MG63 (cell line): ENCODE measurements at regions not wholly inside any gene's neighbourhood (a gene's known extent, or its start where the extent isn't known, plus 50 kb on each side); places are given as distances from the start of the nearest gene placed in this dataset.
"Not testable (repeated sequence)": the region's sequence is repeated elsewhere in the genome, so short reads cannot be mapped to it uniquely, and the experiment has no call there.

Experiments used
- DNase-seq: peaks from one replicate; pipeline ENCODE4 v3.0.0-alpha.2; 2020
- H3K27me3 ChIP-seq: fragments of 250-450 bp; sonication (Bioruptor Pico); 2 replicates; pipeline ENCODE4 v1.5.1; 2020; ENCODE audit warnings: mild to moderate bottlenecking, moderate library complexity
- H3K36me3 ChIP-seq: fragments of 250-450 bp; sonication (Bioruptor Pico); 2 replicates; pipeline ENCODE4 v1.5.1; 2020; ENCODE audit warnings: mild to moderate bottlenecking, moderate library complexity
- H3K4me3 ChIP-seq: fragments of 250-450 bp; sonication (Bioruptor Pico); 2 replicates; pipeline ENCODE4 v1.5.1; 2020; ENCODE audit warnings: mild to moderate bottlenecking, moderate library complexity
- H3K9me3 ChIP-seq: fragments of 250-450 bp; sonication (Bioruptor Pico); 2 replicates; pipeline ENCODE4 v1.5.1; 2020; ENCODE audit warnings: mild to moderate bottlenecking, moderate library complexity

GRCh38 chr4:184288451-184289178 is 70.9 kb upstream of the ENPP6 start:
- no peaks in the 10 kb centered on the region for H3K9me3 ChIP-seq
- no peak for DNase-seq

DNA sequence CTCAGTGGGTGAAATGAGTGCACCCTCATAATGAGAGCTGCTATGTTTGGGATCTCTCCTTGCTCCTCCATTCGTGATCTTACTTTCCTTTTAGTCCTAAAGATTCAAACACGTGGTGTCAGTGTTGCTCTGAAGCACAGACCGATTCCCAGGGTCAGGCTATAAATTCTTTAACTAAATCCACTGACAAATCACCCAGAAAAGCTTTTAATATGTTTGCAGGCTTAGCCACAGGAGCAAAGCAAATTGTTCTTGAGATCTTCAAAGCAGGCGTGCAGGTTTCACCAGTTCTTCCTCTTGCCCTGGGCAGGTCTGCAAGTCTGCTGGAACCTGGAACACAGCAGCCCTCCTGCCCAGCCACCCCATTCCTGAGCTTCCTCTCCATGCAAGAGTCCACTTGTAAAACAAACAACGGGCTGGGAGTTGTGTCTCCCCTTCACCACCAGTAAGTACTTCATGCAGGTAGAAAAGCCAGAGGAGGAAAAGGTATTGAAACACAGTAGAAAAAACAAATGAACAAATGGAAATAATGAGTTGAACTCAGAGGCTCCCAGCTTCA is 70.1 kb upstream of the ENPP6 start:
- no peak overlapping the region for H3K4me3 ChIP-seq
- DNase-seq: no peak
- H3K9me3 ChIP-seq: no peaks in the 10 kb centered on the region
- no peaks in the 10 kb centered on the region for H3K27me3 ChIP-seq
- H3K36me3 ChIP-seq: no peaks in the 10 kb centered on the region

More at GRCh38 chr4:184288451-184289178, 70.9 kb upstream of the ENPP6 start:
- no peaks in the 10 kb centered on the region for H3K36me3 ChIP-seq
- no peak overlapping the region for H3K4me3 ChIP-seq
- no peaks in the 10 kb centered on the region for H3K27me3 ChIP-seq

DNA sequence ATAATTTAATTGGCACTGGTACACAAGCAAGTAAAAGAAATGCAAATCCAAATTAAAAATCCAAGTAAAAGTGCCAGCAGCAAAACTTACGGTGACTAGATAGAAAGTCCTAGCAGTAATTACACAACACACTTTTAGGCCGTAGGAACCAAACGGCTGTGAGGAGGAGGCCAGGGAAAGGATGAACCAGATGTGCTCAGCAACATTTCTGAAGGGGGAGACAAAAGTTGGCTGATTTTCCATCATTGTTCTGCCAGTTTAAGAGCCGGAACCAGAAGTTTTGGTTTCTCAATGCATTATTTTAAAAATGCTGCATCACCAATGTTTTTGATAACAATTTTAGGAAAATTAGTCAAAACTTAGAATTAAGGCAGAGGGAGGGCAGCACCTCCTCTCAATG is 68.7 kb upstream of the ENPP6 start:
- DNase-seq: no peak
- Histone ChIP-seq H3K36me3 (no peaks in the 10 kb centered on the region), H3K27me3 (no peaks in the 10 kb centered on the region), H3K4me3 (no peak overlapping the region), H3K9me3 (no peaks in the 10 kb centered on the region)

DNA sequence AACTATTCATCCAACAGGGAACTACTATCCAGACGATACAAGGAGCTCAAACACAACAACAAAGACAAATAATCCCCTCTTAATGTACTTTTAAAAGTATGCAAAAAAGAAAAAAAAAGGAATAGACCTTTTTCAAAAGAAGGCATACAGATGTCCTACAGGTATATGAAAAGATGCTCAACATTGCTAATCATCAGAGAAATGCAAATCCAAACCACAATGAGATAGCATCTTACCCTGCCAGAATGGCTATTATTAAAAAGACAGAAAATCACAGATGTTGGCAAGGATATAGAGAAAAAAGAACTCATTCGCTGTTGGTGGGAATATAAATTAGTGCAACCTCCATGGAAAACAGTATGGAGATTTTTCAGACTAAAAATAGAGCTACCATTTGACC is 67.1 kb upstream of the ENPP6 start:
- no peak overlapping the region for H3K4me3 ChIP-seq
- no peaks in the 10 kb centered on the region for H3K9me3 ChIP-seq
- no peaks in the 10 kb centered on the region for H3K36me3 ChIP-seq
- no peaks in the 10 kb centered on the region for H3K27me3 ChIP-seq
- no peak for DNase-seq

GRCh38 chr4:184284336-184284690 is 66.6 kb upstream of the ENPP6 start:
- DNase-seq: no peak
- no peaks in the 10 kb centered on the region for H3K27me3 ChIP-seq
- no peaks in the 10 kb centered on the region for H3K36me3 ChIP-seq
- no peaks in the 10 kb centered on the region for H3K9me3 ChIP-seq
- H3K4me3 ChIP-seq: no peak overlapping the region

GRCh38 chr4:184283659-184284335 is 66.1 kb upstream of the ENPP6 start:
- H3K36me3 ChIP-seq: no peaks in the 10 kb centered on the region
- no peaks in the 10 kb centered on the region for H3K9me3 ChIP-seq
- no peaks in the 10 kb centered on the region for H3K27me3 ChIP-seq
- H3K4me3 ChIP-seq: no peak overlapping the region
- DNase-seq: no peak

DNA sequence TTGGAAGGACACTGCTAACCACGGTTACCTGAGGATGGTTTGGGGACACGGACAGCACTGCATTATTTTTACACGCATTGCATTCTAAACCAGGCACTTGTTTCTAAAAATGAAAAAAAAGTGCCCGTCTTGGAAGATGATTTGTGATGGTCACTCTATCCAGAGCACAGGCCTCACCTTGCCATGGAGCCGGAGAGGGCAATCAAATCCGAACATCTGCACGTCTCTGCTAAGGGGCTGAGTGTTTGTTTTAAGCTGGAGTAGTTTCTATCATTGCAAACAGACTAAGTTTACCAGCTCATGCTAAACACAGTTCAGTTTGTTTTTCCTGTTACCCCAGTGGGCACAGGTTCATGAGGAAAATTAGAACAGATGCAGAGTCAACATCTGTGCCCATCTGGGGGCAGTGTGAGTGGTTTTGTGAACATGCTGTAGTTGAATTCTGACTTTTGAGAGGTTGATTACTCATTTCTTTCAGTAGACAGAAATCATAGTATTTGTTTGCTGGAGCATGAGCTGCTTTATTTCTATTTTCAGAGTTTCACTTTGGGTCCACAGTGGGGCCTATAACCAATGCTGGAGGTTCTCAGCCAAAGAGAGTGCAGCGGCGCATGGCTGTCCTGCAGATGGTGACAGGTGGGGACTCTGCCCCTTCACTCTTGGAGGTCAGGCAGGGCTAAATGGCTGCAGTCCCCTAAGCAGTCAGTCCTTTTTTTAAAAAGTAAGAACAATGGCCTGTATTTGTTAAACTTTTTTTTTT is 65.4 kb upstream of the ENPP6 start:
- Histone ChIP-seq H3K27me3 (no peaks in the 10 kb centered on the region), H3K36me3 (no peaks in the 10 kb centered on the region), H3K9me3 (no peaks in the 10 kb centered on the region), H3K4me3 (no peak overlapping the region)
- no peak for DNase-seq

- H3K9me3 ChIP-seq: no peaks in the 10 kb centered on the region
- H3K4me3 ChIP-seq: no peak overlapping the region
- H3K36me3 ChIP-seq: no peaks in the 10 kb centered on the region
- DNase-seq: no peak
- H3K27me3 ChIP-seq: no peaks in the 10 kb centered on the region
These were observed 64.6 kb upstream of the ENPP6 start for GRCh38 chr4:184282251-184282713.

- DNase-seq: no peak
- Histone ChIP-seq H3K9me3 (no peaks in the 10 kb centered on the region), H3K27me3 (no peaks in the 10 kb centered on the region), H3K4me3 (no peak overlapping the region), H3K36me3 (no peaks in the 10 kb centered on the region)
These were observed 63.8 kb upstream of the ENPP6 start for GRCh38 chr4:184281231-184282139.

GRCh38 chr4:184280591-184281071 is 63.0 kb upstream of the ENPP6 start:
- H3K4me3 ChIP-seq: no peak overlapping the region
- no peaks in the 10 kb centered on the region for H3K9me3 ChIP-seq
- H3K27me3 ChIP-seq: no peaks in the 10 kb centered on the region
- no peaks in the 10 kb centered on the region for H3K36me3 ChIP-seq
- no peak for DNase-seq

- H3K4me3 ChIP-seq: no peak overlapping the region
These were observed 62.5 kb upstream of the ENPP6 start for GRCh38 chr4:184280137-184280536.

DNA sequence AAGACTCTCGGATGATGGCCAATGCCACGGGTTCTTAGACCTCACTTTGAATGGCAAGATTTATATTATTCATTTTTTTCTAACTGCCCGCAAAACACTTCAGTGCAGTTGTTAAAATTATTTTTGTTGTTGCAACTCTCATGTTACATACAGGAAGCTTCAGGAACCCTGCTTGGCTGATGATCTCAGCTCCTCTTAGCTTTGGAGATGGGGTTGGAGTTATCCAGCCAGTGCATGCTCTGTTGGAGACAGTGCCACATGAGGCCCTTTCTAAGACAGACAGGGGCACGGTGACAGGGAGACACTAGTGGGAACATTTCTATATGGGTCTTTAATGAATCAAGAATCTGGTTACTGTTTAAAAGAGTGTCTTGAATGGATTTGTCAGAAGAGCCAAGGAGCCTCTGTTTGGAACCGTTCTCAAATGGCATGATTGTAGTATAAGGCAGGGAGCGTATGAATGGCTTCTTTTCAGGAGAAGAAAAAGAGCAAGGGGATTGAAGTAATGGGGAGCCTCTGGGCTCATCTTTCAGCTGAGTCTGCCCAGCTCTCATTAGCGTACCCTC is 61.9 kb upstream of the ENPP6 start:
- Histone ChIP-seq H3K36me3 (no peaks in the 10 kb centered on the region), H3K4me3 (no peak overlapping the region), H3K27me3 (no peaks in the 10 kb centered on the region), H3K9me3 (no peaks in the 10 kb centered on the region)
- DNase-seq: no peak

More at GRCh38 chr4:184280137-184280536, 62.5 kb upstream of the ENPP6 start:
- Histone ChIP-seq H3K9me3 (no peaks in the 10 kb centered on the region), H3K27me3 (no peaks in the 10 kb centered on the region), H3K36me3 (no peaks in the 10 kb centered on the region)
- no peak for DNase-seq

- H3K36me3 ChIP-seq, H3K9me3 ChIP-seq, DNase-seq, H3K27me3 ChIP-seq, H3K4me3 ChIP-seq: not testable (repeated sequence)
These were observed 60.1 kb upstream of the ENPP6 start for GRCh38 chr4:184277769-184278168.

DNA sequence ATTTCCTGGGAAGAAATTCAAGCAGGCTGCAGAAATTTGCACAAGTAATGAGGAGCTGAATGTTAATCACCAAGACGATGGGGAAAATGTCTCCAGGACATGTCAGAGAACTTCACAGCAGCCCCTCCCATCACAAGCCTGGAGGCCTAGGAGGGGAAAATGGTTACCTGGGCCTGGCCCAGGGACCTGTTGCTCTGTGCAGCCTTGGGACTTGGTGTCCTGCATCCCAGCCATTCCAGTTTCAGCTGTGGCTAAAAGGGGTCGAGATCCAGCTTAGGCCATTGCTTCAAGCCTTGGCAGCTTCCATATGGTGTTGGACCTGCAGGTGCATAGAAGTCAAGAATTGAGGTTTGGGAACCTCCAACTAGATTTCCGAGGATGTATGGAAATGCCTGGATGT is 59.3 kb upstream of the ENPP6 start:
- not testable (repeated sequence) for H3K9me3 ChIP-seq, DNase-seq, H3K36me3 ChIP-seq, H3K4me3 ChIP-seq, H3K27me3 ChIP-seq

DNA sequence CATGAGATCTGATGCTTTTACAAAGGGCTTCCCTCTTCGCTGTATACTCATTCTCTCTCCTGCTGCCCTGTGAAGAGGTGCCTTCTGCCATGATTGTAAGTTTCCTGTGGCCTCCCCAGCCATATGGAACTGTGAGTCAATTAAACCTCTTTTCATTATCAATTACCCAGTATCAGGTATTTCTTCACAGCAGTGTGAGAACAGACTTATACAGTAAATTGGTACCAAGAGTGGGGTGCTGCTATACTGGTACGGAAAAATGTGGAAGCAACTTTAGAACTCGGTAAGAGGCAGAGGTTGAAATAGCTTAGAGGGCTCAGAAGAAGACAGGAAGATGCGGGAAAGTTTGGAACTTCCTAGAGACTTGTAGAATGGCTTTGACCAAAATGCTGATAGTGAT is 58.7 kb upstream of the ENPP6 start:
- not testable (repeated sequence) for H3K9me3 ChIP-seq, H3K4me3 ChIP-seq, H3K27me3 ChIP-seq, DNase-seq, H3K36me3 ChIP-seq

DNA sequence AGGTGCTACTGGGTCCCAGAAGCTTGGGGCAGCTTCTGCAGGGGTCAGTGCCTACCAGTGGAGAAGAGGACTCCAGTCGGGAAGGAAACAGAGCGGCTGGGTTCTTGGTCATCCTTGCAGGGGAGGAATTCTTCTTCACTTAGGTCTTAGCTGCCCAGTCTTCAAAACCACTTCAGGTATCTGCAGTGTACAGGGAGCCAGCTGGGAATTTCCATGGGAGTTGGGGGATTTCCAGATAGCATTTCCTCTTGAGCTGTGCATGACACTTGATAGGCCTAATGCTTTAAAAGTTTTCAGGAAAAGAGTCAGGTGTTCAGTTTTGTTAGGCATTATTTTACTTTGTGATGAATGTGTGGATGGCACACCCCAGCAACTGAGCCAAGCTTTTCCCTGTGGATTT is 58.1 kb upstream of the ENPP6 start:
- H3K36me3 ChIP-seq: no peaks in the 10 kb centered on the region
- no peaks in the 10 kb centered on the region for H3K27me3 ChIP-seq
- no peak overlapping the region for H3K4me3 ChIP-seq
- no peaks in the 10 kb centered on the region for H3K9me3 ChIP-seq
- DNase-seq: no peak
